ENCODE measurements at regions not wholly inside any gene's neighbourhood (a gene's known extent, or its start where the extent isn't known, plus 50 kb on each side); places are given as distances from the start of the nearest gene placed in this dataset.
"Not testable (repeated sequence)": the region's sequence is repeated elsewhere in the genome, so short reads cannot be mapped to it uniquely, and the experiment has no call there.

GRCh38 chr1:43014579-43014978 lies 55.9 kb upstream of the SLC2A1 start:
- in situ Hi-C loops (cut with MboI; ENCODE audit: low sequenced_read_pairs): not testable (repeated sequence)

- in situ Hi-C loops (cut with MboI; ENCODE audit: low sequenced_read_pairs): no loop called here
These were observed 52.4 kb upstream of the SLC2A1 start for GRCh38 chr1:43011020-43011419.

DNA sequence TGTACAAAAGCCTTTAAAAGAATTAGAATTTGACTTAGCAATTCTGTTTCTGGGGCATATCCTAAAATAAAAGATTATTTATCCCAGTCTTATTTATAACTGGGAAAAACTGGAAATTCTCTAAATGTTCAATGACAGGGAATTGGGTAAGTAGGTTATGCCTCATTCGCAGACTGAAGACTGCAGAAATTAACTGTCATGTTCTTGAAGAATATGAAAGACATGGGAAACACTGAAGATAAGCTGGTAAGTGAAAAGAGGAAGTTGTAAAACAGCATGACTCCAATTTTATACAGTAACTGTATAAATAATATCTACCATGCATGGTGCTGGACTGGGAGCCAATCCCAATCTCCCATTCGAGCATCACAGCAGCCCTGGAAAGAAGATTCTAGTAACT lies 50.6 kb upstream of the SLC2A1 start:
- in situ Hi-C loops (cut with MboI; ENCODE audit: low sequenced_read_pairs): no loop called here

GRCh38 chr1:43008115-43009060 lies 49.7 kb upstream of the SLC2A1 start:
- in situ Hi-C loops (cut with MboI; ENCODE audit: low sequenced_read_pairs): no loop called here

Data from HL-60/S4 (cell line).